CD14-positive monocyte (primary cell): ENCODE measurements at regions not wholly inside any gene's neighbourhood (a gene's known extent, or its start where the extent isn't known, plus 50 kb on each side); places are given as distances from the start of the nearest gene placed in this dataset.
A peak's percentile ranks its signal among the peaks of the same experiment; 100 is the strongest.

Experiments used
- DNase-seq, 3 donors: peaks; one replicate each; pipeline ENCODE4 v3.0.0-alpha.2; 2011 to 2022
- H2AFZ ChIP-seq: 2 replicates; pipeline ENCODE4 v1.6.0; 2012; ENCODE audit warnings: mild to moderate bottlenecking, low read depth, low read length, inconsistent platforms; ENCODE audit not compliant: insufficient read depth, poor library complexity, severe bottlenecking
- H3K27ac ChIP-seq, 2 donors: 1 replicate in 1 of 2; 2 replicates in 1 of 2; pipeline ENCODE4 v1.5.1; 2012 to 2013; ENCODE audit warnings: low read length in 2 of 2, control low read depth in 1 of 2, inconsistent platforms in 1 of 2, low read depth in 1 of 2, mild to moderate bottlenecking in 1 of 2
- H3K27me3 ChIP-seq, 2 donors: one replicate each; pipeline versions ENCODE4 v1.6.0 to v1.6.1; 2011 to 2013; ENCODE audit warnings: low read length in 2 of 2; ENCODE audit not compliant: control insufficient read depth in 2 of 2, insufficient read depth in 2 of 2
- H3K36me3 ChIP-seq, 2 donors: replicated peaks in 1 of 2; 1 replicate in 1 of 2; 2 replicates in 1 of 2; pipeline versions ENCODE4 v1.5.1 to v1.6.1; 2012 to 2013; ENCODE audit warnings: low read length in 2 of 2, control low read depth in 1 of 2, inconsistent platforms in 1 of 2, mild to moderate bottlenecking in 1 of 2; ENCODE audit not compliant: insufficient read depth in 2 of 2, control insufficient read depth in 1 of 2
- H3K4me1 ChIP-seq, 2 donors: 1 replicate in 1 of 2; 2 replicates in 1 of 2; pipeline versions ENCODE4 v1.5.1 to v1.6.1; 2012 to 2013; ENCODE audit warnings: low read length in 2 of 2, control low read depth in 1 of 2, inconsistent platforms in 1 of 2, mild to moderate bottlenecking in 1 of 2, moderate library complexity in 1 of 2; ENCODE audit not compliant: insufficient read depth in 2 of 2, control insufficient read depth in 1 of 2
- H3K4me2 ChIP-seq: replicated peaks from 2 replicates; pipeline ENCODE3; 2012; ENCODE audit warnings: low read length, moderate library complexity, mild to moderate bottlenecking; ENCODE audit not compliant: poor library complexity, severe bottlenecking; ENCODE audit errors: extremely low read depth
- H3K4me3 ChIP-seq, 3 experiments: fragments of 200-600 bp in 1 of 3; sonication (generic) in 1 of 3; replicated peaks in 1 of 3; 1 replicate in 2 of 3; 2 replicates in 1 of 3; pipeline ENCODE4 v1.5.1; 2011 to 2013; ENCODE audit warnings: low read length in 3 of 3, mild to moderate bottlenecking in 3 of 3, control low read depth in 2 of 3, low read depth in 2 of 3, inconsistent platforms in 1 of 3, moderate library complexity in 1 of 3
- H3K79me2 ChIP-seq: 2 replicates; pipeline ENCODE4 v1.6.0; 2012; ENCODE audit warnings: mild to moderate bottlenecking, control low read depth, inconsistent platforms, low read length, moderate library complexity; ENCODE audit not compliant: insufficient read depth
- H3K9ac ChIP-seq: 2 replicates; pipeline ENCODE4 v1.6.0; 2017; ENCODE audit warnings: low read length, mild to moderate bottlenecking; ENCODE audit not compliant: insufficient read depth, poor library complexity, severe bottlenecking
- H3K9me3 ChIP-seq, 2 donors: replicated peaks in 1 of 2; 1 replicate in 1 of 2; 2 replicates in 1 of 2; pipeline versions ENCODE4 v1.5.1 to v1.6.1; 2012 to 2013; ENCODE audit warnings: low read length in 2 of 2, control low read depth in 1 of 2; ENCODE audit not compliant: control insufficient read depth in 1 of 2, insufficient read depth in 1 of 2
- H4K20me1 ChIP-seq: 2 replicates; pipeline ENCODE4 v1.6.0; 2012; ENCODE audit warnings: mild to moderate bottlenecking, low read length, control low read depth, moderate library complexity; ENCODE audit not compliant: insufficient read depth
- H3K27ac Mint-ChIP-seq, 7 donors: one replicate each; pipeline ENCODE4 v1.8.0; 2020; ENCODE audit warnings: mild to moderate bottlenecking in 7 of 7, mixed read lengths in 7 of 7, moderate library complexity in 6 of 7, inconsistent platforms in 2 of 7
- H3K27me3 Mint-ChIP-seq, 3 donors: one replicate each; pipeline ENCODE4 v1.8.0; 2021 to 2022; ENCODE audit warnings: low read depth in 3 of 3, mild to moderate bottlenecking in 3 of 3, mixed read lengths in 3 of 3, moderate library complexity in 3 of 3, inconsistent platforms in 1 of 3
- H3K36me3 Mint-ChIP-seq, 2 donors: one replicate each; pipeline ENCODE4 v1.8.0; 2020; ENCODE audit warnings: mixed read lengths in 2 of 2, inconsistent platforms in 1 of 2, mild to moderate bottlenecking in 1 of 2
- H3K4me1 Mint-ChIP-seq: one replicate; pipeline ENCODE4 v1.8.0; 2020; ENCODE audit warnings: mild to moderate bottlenecking, mixed read lengths
- H3K4me3 Mint-ChIP-seq, 2 donors: one replicate each; pipeline ENCODE4 v1.8.0; 2020; ENCODE audit warnings: mild to moderate bottlenecking in 2 of 2, mixed read lengths in 2 of 2, moderate library complexity in 1 of 2
- H3K9me3 Mint-ChIP-seq, 7 donors: one replicate each; pipeline ENCODE4 v1.8.0; 2020 to 2022; ENCODE audit warnings: mixed read lengths in 7 of 7, mild to moderate bottlenecking in 6 of 7, moderate library complexity in 6 of 7, inconsistent platforms in 2 of 7
- WGBS: methylation state at CpG from one replicate; pipeline ENCODE4 v1.1.5; 2013; ENCODE audit warnings: missing lambda C conversion rate; ENCODE audit not compliant: insufficient coverage; 5-methylcytosine and 5-hydroxymethylcytosine counted together
- intact Hi-C, 2 donors: fragments of 100-400 bp; cut with micrococcal nuclease; formaldehyde crosslinking; loops; one replicate each; pipeline versions ENCODE4 v1.15.0 to v1.15.1; 2023
- TF ChIP-seq, protein P1 (sequence below): fragments of 200-600 bp; IDR thresholded peaks from one replicate; pipeline ENCODE4 v1.8.0; 2022; ENCODE audit warnings: antibody characterized with exemption, mild to moderate bottlenecking

DNA sequence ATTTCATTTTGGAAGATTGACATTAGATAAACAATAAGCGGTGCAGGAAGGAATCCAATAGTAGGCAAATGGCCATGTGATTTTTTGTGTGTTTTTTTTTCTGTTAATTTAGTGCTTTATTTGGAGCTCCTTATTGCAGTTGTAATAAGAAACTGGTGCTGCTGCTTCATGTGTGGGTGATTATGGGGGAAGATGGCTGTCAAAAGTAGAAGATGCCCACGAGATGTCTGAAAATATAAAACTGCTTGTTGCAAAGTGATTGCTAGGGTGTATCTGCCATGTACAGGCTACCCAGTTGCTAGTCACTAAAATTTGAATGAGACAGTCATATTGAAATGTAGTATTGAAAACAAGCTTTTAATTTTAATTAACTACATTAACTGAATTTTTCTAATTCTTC lies 216.7 kb upstream of the FTMT start:
- no peaks in the 10 kb centered on the region for H4K20me1 ChIP-seq
- H3K9ac ChIP-seq = no peak overlapping the region
- TF ChIP-seq, protein P1, sequence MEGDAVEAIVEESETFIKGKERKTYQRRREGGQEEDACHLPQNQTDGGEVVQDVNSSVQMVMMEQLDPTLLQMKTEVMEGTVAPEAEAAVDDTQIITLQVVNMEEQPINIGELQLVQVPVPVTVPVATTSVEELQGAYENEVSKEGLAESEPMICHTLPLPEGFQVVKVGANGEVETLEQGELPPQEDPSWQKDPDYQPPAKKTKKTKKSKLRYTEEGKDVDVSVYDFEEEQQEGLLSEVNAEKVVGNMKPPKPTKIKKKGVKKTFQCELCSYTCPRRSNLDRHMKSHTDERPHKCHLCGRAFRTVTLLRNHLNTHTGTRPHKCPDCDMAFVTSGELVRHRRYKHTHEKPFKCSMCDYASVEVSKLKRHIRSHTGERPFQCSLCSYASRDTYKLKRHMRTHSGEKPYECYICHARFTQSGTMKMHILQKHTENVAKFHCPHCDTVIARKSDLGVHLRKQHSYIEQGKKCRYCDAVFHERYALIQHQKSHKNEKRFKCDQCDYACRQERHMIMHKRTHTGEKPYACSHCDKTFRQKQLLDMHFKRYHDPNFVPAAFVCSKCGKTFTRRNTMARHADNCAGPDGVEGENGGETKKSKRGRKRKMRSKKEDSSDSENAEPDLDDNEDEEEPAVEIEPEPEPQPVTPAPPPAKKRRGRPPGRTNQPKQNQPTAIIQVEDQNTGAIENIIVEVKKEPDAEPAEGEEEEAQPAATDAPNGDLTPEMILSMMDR = no peak
- no peak overlapping the region for H3K4me3 ChIP-seq
- peaks cover 0 to 2% (median 1%) of the 10 kb centered on the region in 3 donors for H3K27me3 Mint-ChIP-seq
- no peak overlapping the region for H3K4me3 Mint-ChIP-seq
- H3K27me3 ChIP-seq = no peaks in the 10 kb centered on the region
- no peak for DNase-seq
- no peaks in the 10 kb centered on the region for H3K79me2 ChIP-seq
- no peak overlapping the region for H2AFZ ChIP-seq
- no peaks in the 10 kb centered on the region for H3K4me1 Mint-ChIP-seq
- no peak overlapping the region for H3K27ac ChIP-seq
- no peak overlapping the region for H3K27ac Mint-ChIP-seq
- H3K4me2 ChIP-seq = no peak overlapping the region
- H3K36me3 Mint-ChIP-seq = no peaks in the 10 kb centered on the region
- H3K36me3 ChIP-seq = no peaks in the 10 kb centered on the region
- intact Hi-C loops = no loop called here
- WGBS = 94% methylated on average over 2 of the region's 2 CpGs
- H3K9me3 ChIP-seq = peaks cover 0 to 2% of the 10 kb centered on the region in 2 donors
- H3K4me1 ChIP-seq = no peaks in the 10 kb centered on the region
- peaks cover 0 to 8% (median under 1%) of the 10 kb centered on the region in 7 donors for H3K9me3 Mint-ChIP-seq

DNA sequence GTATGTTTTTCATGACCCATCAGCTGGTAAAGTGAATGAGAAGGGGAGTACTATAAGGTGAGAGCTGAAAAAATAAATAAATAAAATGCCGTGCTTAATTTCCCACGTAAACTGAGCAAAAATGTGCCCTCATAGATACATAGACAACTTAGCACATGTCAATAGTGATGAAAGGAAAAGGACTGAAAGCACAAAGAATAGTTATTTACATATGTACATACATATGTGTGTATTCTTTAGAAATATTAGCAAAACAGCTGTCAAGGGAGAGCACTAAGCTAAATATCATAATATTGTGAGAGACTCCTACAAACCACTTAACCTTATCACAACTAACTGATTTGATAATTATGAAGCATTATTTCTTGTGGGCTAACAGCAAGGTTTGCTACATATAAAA lies 213.6 kb upstream of the FTMT start:
- no peaks in the 10 kb centered on the region for H3K79me2 ChIP-seq
- H3K4me2 ChIP-seq = no peak overlapping the region
- WGBS = no CpG with 5 or more reads among the region's 2 CpGs
- no peak overlapping the region for H3K9ac ChIP-seq
- H3K27me3 Mint-ChIP-seq = no peaks in the 10 kb centered on the region
- peaks cover 0 to 4% of the 10 kb centered on the region in 2 donors for H3K9me3 ChIP-seq
- TF ChIP-seq, protein P1 = no peak
- H3K36me3 ChIP-seq = no peaks in the 10 kb centered on the region
- H2AFZ ChIP-seq = no peak overlapping the region
- no peak overlapping the region for H3K4me3 Mint-ChIP-seq
- no peaks in the 10 kb centered on the region for H3K4me1 Mint-ChIP-seq
- intact Hi-C loops = no loop called here
- no peak for DNase-seq
- no peaks in the 10 kb centered on the region for H3K27me3 ChIP-seq
- no peaks in the 10 kb centered on the region for H4K20me1 ChIP-seq
- peak overlapping the region in 1 of 7 donors; percentile 1 for H3K27ac Mint-ChIP-seq
- no peak overlapping the region for H3K4me3 ChIP-seq
- no peak overlapping the region for H3K27ac ChIP-seq
- no peaks in the 10 kb centered on the region for H3K4me1 ChIP-seq
- no peaks in the 10 kb centered on the region for H3K36me3 Mint-ChIP-seq
- peaks cover 0 to 18% (median 4%) of the 10 kb centered on the region in 7 donors for H3K9me3 Mint-ChIP-seq
